ENCODE measurements at regions not wholly inside any gene's neighbourhood (a gene's known extent, or its start where the extent isn't known, plus 50 kb on each side); places are given as distances from the start of the nearest gene placed in this dataset.
"Not testable (repeated sequence)": the region's sequence is repeated elsewhere in the genome, so short reads cannot be mapped to it uniquely, and the experiment has no call there.

DNA sequence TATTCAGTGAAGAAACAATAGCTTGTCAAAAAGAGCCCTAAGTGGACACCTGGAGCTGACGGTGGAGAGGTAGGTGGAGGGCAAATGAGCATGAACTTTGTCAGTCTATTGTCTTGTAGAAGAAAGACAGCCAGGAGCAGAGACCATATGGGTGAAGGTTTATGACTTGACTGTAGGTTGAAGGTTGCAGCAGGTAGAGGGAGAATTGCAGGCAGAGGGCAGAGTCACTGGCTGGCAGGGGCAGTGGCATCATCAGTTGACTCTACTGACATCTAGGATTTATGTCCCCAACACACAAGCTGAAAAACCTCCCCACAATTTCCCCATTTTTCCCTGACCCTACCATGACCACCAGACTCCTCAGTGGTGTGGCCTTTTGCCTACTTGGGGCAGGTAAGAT lies 243.6 kb upstream of the PRSS58 start:
- no peak for DNase-seq (ENCODE audit: low spot score)

DNA sequence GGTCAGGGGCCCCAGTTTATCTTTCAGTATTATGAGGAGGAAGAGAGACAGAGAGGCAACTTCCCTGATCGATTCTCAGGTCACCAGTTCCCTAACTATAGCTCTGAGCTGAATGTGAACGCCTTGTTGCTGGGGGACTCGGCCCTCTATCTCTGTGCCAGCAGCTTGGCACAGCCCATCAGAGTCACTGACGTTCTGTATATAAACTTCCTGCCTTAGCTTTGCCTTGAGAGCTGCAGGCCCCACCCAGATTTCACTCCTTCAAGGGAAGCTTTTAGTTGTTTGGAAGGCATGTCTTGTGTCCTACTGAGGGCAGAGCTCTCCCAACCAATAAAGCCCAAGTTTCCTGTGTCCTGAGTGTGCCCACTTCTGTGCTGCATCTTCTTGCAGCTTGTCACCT lies 242.5 kb upstream of the PRSS58 start:
- peak; percentile 53 for DNase-seq (ENCODE audit: low spot score)

DNA sequence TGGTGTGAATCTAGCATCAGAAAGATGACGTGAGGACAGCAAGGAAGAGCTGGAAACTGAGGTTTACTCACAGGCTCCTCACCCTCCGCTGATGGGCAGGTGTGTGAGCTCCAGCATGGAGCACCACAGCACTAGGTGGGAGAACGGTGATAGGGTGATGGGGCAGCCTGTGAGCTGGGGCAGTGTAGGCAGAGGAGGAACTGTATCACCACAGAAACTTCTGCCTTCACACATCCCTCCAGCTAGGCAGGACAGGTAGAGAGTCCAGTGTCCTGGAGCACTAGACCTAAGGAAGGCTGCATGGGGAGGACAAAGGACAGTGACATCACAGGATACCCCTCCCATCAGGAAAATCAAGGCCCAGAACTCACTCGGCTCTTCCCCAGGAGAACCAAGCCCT lies 241.8 kb upstream of the PRSS58 start:
- DNase-seq (ENCODE audit: low spot score): no peak

DNA sequence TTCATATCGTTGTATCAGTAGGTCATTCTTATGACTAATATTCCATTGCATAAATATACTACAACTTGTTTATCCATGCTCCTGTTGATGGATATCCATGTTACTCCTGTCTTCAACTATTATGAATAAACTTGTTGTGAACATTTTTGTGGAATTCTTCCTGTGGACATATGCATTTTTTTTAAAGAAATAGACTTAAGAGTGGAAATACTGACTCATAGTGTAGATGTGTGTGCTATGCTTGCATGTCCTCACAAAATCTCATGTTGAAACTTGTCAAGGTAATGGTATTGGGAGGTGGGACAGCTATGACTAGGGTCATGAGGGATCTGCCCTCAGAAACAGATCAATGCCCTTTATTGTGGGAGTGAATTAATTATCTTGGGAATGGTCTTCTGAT lies 240.5 kb upstream of the PRSS58 start:
- DNase-seq (ENCODE audit: low spot score): no peak

DNA sequence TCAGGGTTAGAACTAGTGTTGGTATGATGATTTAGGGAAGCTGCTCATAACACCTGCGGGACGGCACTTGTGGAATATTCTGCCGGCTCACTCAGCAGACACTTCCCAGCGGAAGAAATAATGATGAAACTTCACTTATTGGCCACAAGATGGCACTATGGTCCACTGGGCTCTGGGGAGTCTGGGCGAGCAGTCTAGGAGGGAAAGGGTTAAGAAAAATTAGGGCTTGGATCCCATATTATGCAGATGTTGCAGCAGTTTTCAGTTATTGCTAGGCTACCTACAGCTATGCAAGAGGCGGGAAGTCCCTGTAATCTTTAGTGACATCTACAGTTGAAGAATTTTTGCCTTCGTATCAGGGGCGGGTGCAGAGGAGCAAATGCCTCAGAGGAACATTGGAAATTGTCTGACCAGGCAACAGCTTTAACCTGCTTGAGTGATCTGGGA lies 238.7 kb upstream of the PRSS58 start:
- DNase-seq (ENCODE audit: low spot score): no peak

DNA sequence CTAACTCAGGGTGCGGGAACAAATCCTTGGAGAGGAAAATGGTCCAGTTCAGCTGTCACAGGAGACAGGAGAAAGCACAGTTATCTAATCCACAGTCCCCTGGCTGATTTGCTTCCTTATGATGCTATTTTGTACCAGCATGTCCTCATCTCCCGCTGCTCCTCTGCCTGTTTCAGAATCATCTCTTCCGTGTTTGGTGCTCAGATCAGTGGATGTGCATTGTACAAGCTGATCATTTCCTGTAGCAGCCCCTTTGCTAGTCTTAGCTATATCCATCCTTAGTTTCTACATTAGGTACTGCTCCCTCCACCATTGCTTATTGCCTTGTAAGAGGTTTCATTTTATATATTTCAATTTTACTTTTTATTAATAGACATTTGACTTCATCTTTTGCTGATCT lies 238.0 kb upstream of the PRSS58 start:
- not testable (repeated sequence) for DNase-seq (ENCODE audit: low spot score)

DNA sequence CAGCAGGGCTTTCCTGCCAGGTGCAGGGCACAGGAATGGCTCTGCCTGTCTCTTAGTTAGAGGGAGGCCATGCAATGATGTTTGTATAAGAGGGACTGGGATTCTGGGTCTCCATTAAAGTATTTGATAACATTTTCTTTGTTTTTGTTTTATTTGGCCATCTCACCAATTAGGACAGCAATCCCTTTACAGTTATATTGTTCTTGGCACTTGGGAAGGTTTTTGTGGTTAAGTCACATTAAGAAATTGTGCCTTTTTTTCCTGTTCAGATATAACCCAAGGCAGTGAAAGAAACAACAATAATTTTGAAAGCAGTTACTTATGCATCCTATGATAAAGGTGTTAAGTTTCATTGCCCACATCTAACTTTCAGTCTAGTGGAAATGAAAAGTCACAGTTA lies 237.4 kb upstream of the PRSS58 start:
- not testable (repeated sequence) for DNase-seq (ENCODE audit: low spot score)

DNA sequence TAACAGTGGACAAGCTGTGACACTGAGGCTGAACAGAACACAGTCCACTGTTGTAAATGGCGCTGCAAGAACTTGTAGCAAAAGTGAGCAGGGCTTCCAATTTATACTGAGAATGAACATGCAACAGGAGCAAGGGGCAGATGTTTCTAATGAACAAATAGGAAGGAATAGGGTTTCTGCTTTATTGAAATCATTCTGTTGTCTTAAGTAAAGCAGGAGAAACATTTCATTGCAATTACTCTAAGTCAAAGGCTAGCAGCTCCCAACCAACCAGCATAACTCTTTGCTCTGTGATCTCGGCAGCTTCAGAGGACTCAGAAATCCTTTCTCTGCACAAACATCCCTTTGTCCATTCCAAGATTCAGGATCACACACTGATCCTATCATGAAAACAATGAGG lies 236.2 kb upstream of the PRSS58 start:
- DNase-seq (ENCODE audit: low spot score): no peak

DNA sequence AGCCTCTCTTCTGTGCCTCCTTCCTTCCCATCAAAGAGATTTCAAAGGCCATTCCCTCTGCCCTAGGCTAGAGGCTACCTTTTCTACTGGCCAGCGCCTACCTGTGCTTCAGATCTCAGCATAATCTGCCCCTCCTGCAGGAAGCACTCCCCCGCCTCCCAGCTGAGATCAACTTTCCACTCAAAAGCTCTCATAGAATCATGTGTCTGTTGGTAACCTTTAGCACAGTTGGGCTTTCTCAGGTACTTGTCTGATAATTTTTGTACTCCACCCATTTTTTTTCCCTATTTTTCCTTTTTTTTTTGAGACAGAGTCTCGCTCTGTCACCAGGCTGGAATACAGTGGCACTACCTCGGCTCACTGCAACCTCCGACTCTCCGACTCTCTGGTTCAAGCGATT lies 231.0 kb upstream of the PRSS58 start:
- DNase-seq (ENCODE audit: low spot score): no peak

DNA sequence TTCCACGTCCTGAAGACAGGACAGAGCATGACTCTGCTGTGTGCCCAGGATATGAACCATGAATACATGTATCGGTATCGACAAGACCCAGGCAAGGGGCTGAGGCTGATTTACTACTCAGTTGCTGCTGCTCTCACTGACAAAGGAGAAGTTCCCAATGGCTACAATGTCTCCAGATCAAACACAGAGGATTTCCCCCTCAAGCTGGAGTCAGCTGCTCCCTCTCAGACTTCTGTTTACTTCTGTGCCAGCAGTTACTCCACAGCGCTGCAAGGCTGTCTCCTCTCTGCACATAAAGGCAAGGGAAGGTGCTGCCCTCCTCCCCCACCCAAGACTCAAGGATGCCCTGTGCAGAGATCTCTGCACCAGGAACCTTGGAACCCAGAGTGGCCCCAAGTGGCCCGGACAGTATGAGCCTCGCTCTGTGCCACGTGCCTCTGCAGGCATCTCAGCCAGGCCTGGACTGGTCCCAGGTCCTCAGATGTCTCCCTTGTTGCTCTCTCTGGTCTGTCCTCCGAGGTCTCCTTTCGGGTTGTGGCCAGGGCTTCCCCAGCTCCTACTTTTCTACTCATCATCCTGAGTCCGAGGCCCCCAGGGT lies 230.3 kb upstream of the PRSS58 start:
- DNase-seq (ENCODE audit: low spot score): no peak

DNA sequence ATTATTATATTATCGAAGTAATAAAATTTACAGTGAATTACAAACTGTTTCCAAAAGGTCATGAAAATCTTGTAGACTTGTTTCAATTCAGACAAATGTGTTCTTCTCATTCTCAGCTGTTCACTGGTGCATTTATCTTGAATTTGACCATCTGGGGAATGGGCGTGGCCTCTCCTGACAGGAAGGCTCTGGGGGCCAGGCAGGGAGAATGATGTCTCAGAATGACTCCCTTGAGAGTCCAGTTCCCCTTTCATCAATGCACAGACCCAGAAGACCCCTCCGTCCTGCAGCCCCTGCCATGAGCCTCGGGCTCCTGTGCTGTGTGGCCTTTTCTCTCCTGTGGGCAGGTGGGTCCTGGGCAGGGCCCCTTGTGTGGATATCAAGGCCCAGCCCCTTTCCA lies 229.7 kb upstream of the PRSS58 start:
- not testable (repeated sequence) for DNase-seq (ENCODE audit: low spot score)

DNA sequence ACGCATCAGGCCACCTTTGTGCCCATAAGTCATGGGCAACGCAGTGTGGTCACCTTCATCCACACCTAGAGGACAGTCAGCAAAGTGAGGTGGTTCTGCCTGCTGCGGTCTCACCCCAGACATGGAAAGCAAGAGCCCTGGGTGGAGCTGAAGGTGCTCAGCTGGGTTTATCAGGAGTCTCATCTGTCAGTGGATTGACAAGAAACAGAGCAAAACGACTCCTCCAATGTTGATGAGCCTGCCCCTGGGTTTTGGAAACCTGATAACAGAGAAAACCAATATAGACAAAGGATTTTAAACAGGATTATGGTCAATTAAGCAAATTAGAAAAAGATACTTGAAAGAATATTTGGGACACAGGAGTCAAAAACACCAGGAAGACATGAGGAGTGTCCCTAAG lies 229.3 kb upstream of the PRSS58 start:
- no peak for DNase-seq (ENCODE audit: low spot score)

DNA sequence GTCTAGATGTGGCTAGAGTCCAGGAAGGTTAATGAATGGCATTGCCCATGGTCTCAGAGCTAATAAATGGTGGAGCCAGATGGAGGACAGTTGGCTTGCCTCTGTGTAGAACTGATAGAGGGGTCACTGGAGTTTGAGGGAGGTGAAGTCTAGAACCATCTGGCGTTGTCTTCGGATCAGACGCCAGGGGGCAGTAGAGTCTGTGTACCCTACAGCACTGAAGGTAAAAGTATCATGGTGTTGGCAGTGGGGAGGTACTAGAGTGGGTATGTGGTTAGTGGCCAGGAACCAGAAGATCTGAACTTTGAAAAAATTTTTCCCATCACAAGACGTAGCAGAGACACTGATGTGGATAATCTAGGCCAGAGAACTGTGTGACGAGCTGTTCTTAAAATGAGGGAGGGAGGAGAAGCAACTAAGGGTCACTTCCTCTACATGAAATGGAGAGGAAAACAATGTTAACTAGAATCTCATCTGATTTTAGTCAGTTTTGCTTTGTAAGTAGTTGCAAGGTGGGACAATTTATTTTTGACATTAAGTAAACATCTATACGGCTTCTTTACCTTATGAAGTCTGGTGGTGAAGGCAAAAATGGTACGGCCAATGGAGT lies 227.9 kb upstream of the PRSS58 start:
- no peak for DNase-seq (ENCODE audit: low spot score)

DNA sequence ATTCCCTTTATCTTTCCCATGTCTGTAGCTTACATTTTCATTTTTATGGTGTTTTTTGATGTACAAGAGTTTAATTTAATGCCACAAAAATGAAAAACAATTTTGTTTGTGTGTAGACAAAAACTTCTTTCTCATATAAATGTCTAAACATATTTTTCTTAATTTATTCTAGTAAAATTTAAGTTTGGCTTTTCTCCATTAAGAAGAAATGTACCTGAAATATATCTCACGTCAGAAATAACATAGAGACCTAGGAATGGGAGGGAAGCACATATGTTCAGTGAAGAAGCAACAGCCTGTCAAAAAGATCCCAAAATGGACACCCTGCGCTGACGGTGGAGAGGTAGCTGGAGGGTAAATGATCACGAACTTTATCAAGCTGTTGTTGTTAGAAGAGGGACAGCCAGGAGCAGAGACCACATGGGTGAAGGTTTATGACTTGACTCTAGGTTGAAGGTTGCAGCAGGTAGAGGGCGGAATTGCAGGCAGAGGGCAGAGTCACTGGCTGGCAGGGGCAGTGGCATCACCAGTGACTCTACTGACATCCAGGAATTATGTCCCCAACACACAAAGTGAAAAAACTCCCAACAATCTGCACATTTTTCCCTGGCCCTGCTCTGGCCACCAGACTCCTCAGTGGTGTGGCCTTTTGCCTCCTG lies 225.9 kb upstream of the PRSS58 start:
- DNase-seq (ENCODE audit: low spot score): no peak

DNA sequence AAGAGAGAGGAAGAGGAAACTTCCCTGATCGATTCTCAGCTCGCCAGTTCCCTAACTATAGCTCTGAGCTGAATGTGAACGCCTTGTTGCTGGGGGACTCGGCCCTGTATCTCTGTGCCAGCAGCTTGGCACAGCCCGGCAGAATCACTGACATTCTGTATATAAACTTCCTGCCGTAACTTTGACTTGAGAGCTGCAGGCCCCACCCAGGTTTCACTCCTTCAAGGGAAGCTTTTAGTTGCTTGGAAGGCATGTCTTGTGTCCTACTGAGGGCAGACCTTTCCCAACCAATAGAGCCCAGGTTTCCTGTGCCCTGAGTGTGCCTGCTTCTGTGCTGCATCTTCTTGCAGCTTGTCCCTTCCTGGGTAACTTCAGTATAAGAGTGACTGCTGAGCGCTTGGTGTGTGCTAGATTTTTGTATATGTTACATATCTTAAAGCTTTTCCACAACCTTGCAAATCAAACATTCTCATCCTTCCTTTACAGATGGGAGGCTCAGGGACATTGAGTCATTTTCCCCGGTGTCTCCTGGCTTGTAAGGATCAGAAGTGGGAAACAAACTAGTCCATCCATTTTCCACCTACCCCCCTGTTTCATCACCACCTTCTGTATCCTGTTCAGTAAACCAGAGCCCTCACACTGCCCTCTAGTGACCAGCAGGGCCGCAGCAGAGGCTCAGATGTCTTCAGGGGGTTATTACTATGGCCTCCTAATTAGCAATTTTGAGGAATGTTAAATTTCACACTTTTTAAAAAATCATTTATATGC lies 225.2 kb upstream of the PRSS58 start:
- DNase-seq (ENCODE audit: low spot score): peak; percentile 37

DNA sequence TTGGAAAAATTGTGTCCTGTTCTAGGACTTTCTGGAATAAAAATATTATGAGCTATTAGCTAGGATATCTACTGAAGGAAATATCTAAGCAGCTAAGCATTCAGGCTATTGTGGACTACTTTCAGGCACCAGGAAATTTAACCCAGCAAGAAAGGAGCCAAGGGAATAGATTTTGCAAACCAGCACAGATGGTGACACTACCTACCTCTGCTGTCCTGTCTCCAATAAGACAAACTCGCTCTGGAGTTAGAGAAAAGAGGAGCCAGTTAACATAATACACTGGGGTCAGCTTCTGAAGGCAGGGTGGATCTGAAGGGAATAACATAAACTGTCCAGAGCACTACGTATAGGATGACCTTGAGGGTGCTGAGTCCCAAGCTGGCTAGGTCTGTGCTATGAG lies 223.7 kb upstream of the PRSS58 start:
- DNase-seq (ENCODE audit: low spot score): no peak

DNA sequence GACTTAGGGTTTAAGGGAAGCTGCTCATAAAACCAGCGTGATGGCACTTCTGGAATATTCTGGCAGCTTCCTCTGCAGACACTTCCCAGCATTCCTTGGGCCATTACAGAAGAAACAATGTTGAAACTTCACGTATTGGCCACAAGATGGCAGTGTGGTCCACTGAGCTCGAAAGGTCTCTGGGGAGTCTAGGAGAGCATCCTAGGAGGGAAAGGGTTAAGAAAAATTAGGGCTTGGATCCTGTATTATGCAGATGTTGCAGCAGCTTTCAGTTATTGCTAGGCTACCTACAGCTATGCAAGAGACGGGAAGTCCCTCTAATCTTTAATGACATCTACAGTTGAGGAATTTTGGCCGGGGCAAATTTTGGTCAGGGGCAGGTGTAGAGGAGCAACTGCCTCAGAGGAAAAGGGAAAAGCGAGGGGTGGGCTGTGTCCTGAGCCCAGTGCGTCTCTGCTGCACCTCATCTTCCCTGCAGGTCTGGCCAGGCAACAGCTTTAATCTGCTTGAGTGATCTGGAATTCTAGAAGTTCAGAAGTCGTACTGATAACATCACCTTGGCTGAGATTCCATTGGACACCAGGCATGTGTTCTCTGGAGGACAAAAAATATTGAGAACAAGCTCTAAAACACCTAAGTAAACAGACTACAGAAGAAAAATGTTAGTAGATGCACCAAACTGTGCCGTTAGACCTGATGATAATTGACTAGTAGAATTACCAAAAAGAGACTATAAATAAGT lies 220.8 kb upstream of the PRSS58 start:
- peak; percentile 39 for DNase-seq (ENCODE audit: low spot score)

DNA sequence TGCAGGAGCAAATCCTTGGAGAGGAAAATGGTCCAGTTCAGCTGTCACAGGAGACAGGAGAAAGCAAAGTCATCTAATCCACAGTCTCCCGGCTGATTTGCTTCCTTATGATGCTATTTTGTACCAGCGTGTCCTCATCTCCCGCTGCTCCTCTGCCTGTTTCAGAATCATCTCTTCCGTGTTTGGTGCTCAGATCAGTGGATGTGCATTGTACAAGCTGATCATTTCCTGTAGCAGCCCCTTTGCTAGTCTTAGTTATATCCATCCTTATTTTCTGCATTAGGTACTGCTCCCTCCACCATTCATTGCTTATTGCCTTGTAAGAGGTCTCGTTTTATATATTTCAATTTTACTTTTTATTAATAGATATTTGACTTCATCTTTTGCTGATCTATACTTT lies 219.9 kb upstream of the PRSS58 start:
- DNase-seq (ENCODE audit: low spot score): not testable (repeated sequence)

DNA sequence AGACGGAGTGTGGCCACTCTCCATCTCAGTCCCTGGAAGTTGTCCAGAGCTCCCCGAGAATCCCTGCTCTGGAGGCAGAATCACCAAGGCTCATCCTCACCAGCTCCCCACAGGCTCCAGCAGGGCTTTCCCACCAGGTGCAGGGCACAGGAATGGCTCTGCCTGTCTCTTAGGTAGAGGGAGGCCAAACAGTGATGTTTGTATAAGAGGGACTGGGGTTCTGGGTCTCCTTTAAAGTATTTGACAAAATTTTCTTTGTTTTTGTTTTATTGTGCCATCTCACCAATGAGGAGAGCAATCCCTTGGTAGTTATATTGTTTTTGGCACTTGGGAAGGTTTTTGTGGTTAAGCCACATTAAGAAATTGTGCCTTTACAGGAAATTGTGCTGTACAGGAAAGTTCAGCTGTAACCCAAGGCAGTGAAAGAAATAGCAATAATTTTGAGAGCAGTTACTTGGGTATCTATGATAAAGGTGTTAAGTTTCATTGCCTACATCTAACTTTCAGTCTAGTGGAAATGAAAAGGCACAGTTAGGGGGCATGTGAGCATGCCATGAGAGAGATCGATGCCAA lies 219.3 kb upstream of the PRSS58 start:
- no peak for DNase-seq (ENCODE audit: low spot score)

DNA sequence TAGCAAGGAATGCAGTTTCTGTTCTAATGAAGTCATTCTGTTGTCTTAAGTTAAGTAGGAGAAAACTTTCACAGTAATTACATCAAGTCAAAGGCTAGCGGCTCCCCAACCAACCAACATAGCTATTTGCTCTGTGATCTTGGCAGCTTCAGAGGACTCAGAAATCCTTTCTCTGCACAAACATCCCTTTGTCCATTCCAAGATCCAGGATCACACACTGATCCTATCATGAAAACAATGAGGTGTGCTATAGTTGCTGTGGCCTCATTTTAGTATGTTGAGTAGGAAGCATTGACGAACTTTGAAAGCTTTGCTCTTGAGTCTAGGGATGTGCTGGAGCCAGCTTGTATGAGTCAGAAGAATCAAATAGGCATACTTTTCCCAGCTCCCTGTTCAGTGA lies 218.2 kb upstream of the PRSS58 start:
- DNase-seq (ENCODE audit: low spot score): no peak

DNA sequence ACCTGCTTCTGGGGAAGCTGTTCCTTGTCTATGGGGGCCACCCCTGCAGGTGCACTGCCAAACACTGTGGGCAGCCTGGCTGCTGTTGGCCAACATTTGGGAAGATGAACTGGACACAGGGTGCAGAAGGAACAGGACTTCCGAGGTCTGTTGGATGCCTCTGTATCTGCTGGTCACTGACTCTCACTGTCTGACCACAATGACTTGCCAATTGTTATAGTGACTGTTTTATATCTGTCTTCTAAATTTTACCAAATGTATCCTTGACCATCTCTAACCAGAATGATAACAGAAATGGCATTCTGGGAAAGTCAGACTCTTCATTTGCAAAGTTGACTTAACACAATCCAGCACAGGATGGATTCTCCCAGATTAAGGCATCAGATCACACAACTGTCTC lies 214.0 kb upstream of the PRSS58 start:
- DNase-seq (ENCODE audit: low spot score): no peak

DNA sequence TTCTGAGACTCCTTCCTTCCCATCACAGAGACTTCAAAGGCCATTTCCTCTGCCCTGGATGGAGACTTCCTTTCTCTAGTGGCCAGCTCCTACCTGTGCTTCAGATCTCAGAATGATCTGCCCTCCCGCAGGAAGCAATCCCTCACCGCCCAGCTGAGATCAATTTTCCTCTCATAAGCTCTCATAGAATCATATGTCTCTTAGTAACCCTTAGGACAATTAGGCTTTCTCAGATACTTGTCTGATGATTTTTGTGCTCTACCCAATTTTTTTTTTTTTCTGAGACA lies 212.6 kb upstream of the PRSS58 start:
- no peak for DNase-seq (ENCODE audit: low spot score)
